Body of pancreas (tissue), 4 donors: ENCODE measurements at regions not wholly inside any gene's neighbourhood (a gene's known extent, or its start where the extent isn't known, plus 50 kb on each side); places are given as distances from the start of the nearest gene placed in this dataset.

Source experiments
- POLR2A ChIP-seq, 3 donors: fragments of 450-650 bp; IDR thresholded peaks; one replicate each; pipeline ENCODE4 v1.6.1; 2016; ENCODE audit warnings: antibody characterized with exemption in 3 of 3, mild to moderate bottlenecking in 2 of 3
- TF ChIP-seq, protein P1 (sequence below), 7 experiments: fragments of 450-650 bp in 4 of 7; fragments of 200-600 bp in 3 of 7; sonication (generic) in 3 of 7; IDR thresholded peaks; one replicate each; pipeline ENCODE4 v1.5.1; 2016 to 2019; ENCODE audit warnings: antibody characterized with exemption in 7 of 7

DNA sequence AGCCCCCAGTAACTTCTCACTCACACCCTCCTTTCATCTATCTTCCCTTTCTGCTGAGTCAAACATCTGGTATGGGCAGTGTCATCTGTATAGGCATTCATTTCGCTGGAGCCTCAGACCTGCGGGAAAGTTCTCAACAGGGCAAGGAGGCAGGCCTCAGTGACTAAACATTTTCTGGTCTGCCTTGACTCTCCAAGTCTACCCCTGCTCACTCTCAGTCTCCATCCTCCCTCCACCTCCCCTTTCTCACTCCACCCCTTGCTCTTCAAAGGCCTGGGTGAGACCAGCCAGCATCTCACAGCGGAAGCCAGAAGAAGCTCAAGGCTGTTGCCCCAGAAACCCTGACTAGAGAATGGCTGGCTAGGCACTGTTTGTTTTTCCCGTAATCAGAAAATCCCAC lies 105.0 kb upstream of the BEND6 start:
- no peak for TF ChIP-seq POLR2A (IDR thresholded peaks at IDR 0.05)
- TF ChIP-seq, protein P1, sequence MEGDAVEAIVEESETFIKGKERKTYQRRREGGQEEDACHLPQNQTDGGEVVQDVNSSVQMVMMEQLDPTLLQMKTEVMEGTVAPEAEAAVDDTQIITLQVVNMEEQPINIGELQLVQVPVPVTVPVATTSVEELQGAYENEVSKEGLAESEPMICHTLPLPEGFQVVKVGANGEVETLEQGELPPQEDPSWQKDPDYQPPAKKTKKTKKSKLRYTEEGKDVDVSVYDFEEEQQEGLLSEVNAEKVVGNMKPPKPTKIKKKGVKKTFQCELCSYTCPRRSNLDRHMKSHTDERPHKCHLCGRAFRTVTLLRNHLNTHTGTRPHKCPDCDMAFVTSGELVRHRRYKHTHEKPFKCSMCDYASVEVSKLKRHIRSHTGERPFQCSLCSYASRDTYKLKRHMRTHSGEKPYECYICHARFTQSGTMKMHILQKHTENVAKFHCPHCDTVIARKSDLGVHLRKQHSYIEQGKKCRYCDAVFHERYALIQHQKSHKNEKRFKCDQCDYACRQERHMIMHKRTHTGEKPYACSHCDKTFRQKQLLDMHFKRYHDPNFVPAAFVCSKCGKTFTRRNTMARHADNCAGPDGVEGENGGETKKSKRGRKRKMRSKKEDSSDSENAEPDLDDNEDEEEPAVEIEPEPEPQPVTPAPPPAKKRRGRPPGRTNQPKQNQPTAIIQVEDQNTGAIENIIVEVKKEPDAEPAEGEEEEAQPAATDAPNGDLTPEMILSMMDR (IDR thresholded peaks at IDR 0.05): no peak
